Progenitor cell of endocrine pancreas (in vitro differentiated cells): ENCODE measurements at regions not wholly inside any gene's neighbourhood (a gene's known extent, or its start where the extent isn't known, plus 50 kb on each side); places are given as distances from the start of the nearest gene placed in this dataset.

ENCODE experiments used
- DNase-seq: peaks from one replicate; pipeline ENCODE4 v3.0.0; 2021; ENCODE audit warnings: low spot score; ENCODE audit not compliant: unreplicated experiment
- H3K27ac Mint-ChIP-seq: 2 replicates; pipeline ENCODE4 v1.8.0; 2021; ENCODE audit warnings: mild to moderate bottlenecking, moderate library complexity, mixed read lengths
- H3K27me3 Mint-ChIP-seq: 2 replicates; pipeline ENCODE4 v1.8.0; 2021; ENCODE audit warnings: mixed read lengths
- H3K36me3 Mint-ChIP-seq: 2 replicates; pipeline ENCODE4 v1.8.0; 2022; ENCODE audit warnings: mixed read lengths; ENCODE audit not compliant: insufficient read depth
- H3K4me1 Mint-ChIP-seq: 2 replicates; pipeline ENCODE4 v1.8.0; 2021; ENCODE audit warnings: low read depth, mixed read lengths
- H3K4me3 Mint-ChIP-seq: 2 replicates; pipeline ENCODE4 v1.8.0; 2021; ENCODE audit warnings: low read depth, mild to moderate bottlenecking, moderate library complexity, mixed read lengths
- H3K9me3 Mint-ChIP-seq: 2 replicates; pipeline ENCODE4 v1.8.0; 2021; ENCODE audit warnings: low read depth, mixed read lengths
- TF ChIP-seq, protein P1 (sequence below): fragments of 200-600 bp; sonication (generic); IDR thresholded peaks from one replicate; pipeline ENCODE4 v1.5.0; 2021; ENCODE audit warnings: antibody characterized with exemption, mild to moderate bottlenecking; ENCODE audit not compliant: unreplicated experiment

DNA sequence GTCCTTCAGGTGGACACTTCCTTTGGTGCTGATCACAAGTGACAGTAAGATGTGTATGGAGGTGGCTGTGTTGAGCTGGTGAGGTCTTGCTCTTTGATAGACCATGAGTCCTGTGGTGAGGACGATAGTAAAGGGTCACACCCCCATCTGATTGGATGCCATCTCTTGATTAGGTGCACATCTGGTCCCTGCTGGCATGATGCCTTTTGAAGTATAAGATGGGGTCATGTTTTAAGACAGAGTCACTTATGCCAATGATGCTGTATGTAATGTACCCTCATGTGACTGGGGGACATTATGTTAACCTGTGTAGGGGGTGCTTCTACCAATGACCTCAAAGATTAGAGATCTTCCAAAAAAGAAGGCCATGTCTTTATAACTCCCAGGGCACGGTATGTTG is 644.6 kb downstream of the ACTR3B start:
- DNase-seq, result no peak
- Mint-ChIP-seq H3K27ac (no peak overlapping the region), H3K27me3 (no peaks in the 10 kb centered on the region), H3K4me3 (no peak overlapping the region), H3K9me3 (peaks cover 72% of the 10 kb centered on the region), H3K4me1 (no peaks in the 10 kb centered on the region), H3K36me3 (peaks cover 2% of the 10 kb centered on the region)
- TF ChIP-seq, protein P1, sequence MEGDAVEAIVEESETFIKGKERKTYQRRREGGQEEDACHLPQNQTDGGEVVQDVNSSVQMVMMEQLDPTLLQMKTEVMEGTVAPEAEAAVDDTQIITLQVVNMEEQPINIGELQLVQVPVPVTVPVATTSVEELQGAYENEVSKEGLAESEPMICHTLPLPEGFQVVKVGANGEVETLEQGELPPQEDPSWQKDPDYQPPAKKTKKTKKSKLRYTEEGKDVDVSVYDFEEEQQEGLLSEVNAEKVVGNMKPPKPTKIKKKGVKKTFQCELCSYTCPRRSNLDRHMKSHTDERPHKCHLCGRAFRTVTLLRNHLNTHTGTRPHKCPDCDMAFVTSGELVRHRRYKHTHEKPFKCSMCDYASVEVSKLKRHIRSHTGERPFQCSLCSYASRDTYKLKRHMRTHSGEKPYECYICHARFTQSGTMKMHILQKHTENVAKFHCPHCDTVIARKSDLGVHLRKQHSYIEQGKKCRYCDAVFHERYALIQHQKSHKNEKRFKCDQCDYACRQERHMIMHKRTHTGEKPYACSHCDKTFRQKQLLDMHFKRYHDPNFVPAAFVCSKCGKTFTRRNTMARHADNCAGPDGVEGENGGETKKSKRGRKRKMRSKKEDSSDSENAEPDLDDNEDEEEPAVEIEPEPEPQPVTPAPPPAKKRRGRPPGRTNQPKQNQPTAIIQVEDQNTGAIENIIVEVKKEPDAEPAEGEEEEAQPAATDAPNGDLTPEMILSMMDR, result no peak

DNA sequence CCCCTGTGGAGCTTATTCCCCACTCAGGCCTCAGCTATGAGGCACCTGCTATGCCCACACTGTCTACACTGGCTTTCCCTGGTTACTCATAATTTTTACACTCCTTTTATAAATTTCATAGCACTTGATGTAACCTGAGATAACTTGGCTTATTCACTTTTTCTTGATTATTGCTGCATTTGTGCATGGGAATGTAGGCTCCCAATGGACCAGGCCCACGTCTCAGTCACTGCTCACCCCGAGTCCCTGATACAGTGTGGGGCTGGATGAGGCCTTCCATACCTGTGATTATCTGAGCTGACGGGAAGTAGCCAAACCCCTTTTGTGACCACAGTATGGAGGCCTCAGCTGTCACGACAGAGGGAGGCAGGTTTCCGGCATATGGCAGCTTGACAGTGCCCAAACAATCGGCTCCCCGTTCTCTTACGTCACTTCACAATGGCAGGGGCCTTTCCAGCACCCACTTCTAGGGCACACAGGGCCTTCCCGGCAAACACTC is 645.3 kb downstream of the ACTR3B start:
- TF ChIP-seq, protein P1, result no peak
- no peak for DNase-seq
- H3K27ac Mint-ChIP-seq, result no peak overlapping the region
- peaks cover 2% of the 10 kb centered on the region for H3K36me3 Mint-ChIP-seq
- H3K4me3 Mint-ChIP-seq, result no peak overlapping the region
- H3K9me3 Mint-ChIP-seq, result peaks cover 76% of the 10 kb centered on the region
- H3K4me1 Mint-ChIP-seq, result no peaks in the 10 kb centered on the region
- H3K27me3 Mint-ChIP-seq, result no peaks in the 10 kb centered on the region

DNA sequence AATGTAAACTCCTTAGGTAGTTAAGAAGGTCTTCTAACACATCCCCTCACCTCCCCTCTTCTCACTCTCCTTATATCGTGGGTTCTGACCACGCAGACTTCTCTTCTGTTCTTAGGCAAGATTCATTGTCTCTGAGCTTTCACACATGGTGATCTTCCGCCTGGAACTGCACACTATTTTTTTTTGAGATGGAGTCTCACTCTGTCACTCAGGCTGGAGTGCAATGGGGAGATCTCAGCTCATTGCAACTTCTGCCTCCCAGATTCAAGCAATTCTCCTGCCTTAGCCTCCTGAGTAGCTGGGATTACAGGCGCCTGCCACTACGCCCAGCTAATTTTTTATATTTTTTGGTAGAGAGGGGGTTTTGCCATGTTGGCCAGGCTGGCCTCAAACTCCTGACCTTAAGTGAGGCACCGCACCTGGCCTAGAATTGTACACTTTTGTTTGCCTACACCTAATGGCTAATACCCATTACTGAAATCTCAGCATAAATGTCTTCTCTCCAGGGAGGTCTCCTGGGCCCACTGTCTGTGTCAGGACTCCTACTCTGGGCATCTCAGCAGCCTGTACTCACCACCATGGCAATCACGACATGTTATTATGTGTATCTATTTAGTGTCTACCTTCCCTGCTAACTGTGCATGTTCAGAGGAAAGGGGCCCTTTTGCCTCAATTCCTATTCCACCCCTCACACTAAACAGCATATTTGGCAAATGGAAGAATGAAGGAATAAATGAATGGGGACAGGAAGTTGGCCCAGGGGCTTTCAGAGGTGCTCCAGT is 646.3 kb upstream of the DPP6 start:
- H3K27ac Mint-ChIP-seq, result no peak overlapping the region
- H3K4me1 Mint-ChIP-seq, result no peaks in the 10 kb centered on the region
- H3K9me3 Mint-ChIP-seq, result peaks cover 83% of the 10 kb centered on the region
- peaks cover 2% of the 10 kb centered on the region for H3K36me3 Mint-ChIP-seq
- TF ChIP-seq, protein P1, result no peak
- no peak overlapping the region for H3K4me3 Mint-ChIP-seq
- H3K27me3 Mint-ChIP-seq, result no peaks in the 10 kb centered on the region
- no peak for DNase-seq

DNA sequence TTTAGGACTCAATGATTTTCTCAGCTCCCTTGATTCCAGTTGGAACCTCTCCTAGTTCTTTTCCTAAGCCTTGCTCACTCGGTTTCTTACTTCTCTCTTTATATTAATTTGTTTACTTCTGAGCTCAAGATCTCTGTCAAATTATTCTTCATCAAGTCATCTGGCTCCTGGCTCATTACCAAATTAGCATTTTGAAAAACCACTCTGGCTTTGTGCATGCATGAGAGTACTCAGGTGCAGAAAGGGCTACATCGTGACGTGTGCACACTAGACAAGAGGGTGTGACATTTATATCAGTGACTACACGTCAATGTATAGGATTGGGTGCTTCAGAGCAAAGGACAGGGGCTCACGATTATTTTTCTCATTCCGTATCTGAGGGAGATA is 645.7 kb upstream of the DPP6 start:
- no peak for DNase-seq
- Mint-ChIP-seq H3K4me3 (no peak overlapping the region), H3K4me1 (no peaks in the 10 kb centered on the region), H3K9me3 (peaks cover 83% of the 10 kb centered on the region), H3K36me3 (peaks cover 5% of the 10 kb centered on the region), H3K27ac (no peak overlapping the region), H3K27me3 (no peaks in the 10 kb centered on the region)
- TF ChIP-seq, protein P1, result no peak

DNA sequence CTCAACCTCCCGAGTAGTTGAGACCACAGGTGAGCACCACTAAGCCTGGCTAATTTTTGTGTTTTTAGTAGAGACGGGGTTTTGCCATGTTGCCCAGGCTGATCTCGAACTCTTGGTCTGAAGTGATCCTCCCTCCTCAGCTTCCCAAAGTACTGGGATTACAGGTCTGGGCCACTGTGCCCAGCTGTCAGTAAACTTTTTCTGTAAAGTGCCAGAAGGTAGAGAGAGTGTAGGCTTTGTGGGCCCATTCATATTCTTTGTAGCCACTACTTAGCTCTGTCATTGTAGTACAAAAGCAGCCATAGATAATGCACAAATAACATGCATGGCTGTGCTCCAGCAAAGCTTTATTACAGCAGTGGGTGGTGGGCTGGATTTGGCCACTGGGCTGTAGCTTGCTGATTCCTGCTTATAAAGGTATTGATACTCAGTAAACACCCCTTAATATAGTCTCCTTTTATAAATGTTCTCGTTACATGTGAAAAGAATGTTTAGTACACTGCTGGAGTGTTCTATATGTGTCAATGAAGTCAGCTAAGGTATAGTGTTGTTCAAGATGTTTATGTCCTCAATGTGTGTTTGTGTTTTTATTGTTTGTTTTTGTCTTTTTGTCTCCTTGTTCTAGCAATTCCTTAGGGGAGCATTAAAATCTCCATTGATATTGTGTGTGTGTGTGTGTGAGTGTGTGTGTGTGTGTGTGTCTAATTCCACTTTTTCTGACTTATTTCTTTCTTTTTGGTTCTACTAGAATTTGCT is 644.7 kb upstream of the DPP6 start:
- Mint-ChIP-seq H3K9me3 (peaks cover 81% of the 10 kb centered on the region), H3K27ac (no peak overlapping the region), H3K4me3 (no peak overlapping the region), H3K36me3 (peaks cover 5% of the 10 kb centered on the region), H3K4me1 (no peaks in the 10 kb centered on the region), H3K27me3 (no peaks in the 10 kb centered on the region)
- TF ChIP-seq, protein P1, result no peak
- no peak for DNase-seq
